ENCODE measurements at regions not wholly inside any gene's neighbourhood (a gene's known extent, or its start where the extent isn't known, plus 50 kb on each side); places are given as distances from the start of the nearest gene placed in this dataset.

GRCh38 chr16:26295625-26296304, 604.0 kb downstream of the HS3ST4 start:
- no peak for DNase-seq

DNA sequence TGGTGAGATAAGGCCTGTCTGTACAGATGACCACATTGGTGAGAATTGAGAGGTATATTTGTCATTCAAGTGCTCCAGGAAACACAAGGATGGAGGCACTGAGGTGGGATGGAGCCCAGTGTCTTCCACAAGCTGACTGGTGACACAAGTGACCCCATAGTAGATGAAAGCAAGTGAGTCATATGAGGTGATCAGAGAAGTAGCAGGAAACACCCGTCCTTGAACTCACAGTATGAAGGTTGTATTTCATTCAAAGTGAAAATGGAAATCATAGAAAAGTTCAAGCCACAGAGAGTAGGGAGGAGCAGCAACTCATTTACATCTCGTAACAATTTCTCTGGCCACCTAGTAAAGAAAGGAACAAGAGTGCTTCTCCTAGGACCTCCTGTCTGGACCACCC, 609.8 kb downstream of the HS3ST4 start:
- no peak for DNase-seq

- no peak for DNase-seq
Measured at GRCh38 chr16:26316683-26317464, 625.1 kb downstream of the HS3ST4 start.

DNA sequence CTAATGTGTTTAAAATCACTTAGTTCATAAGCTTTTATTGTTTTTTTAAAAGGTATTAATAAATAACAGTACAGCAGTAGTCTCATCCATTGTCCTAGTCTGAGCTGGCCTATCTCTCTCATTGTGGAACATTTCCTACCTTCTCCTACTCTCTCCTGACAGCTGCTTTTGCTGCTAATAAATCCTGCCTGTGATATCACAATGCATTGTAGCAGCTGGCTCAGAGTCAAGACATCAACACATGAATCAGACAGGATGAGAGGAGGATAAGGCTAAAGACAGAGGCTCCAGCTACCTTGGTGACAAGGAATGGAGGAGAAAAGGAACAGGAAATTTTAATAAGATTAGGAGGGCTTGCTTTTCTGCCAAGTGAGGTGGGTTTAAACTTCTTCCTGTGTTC, 626.1 kb downstream of the HS3ST4 start:
- DNase-seq: no peak

- no peak for DNase-seq
Measured at GRCh38 chr16:26330654-26331053, 638.9 kb downstream of the HS3ST4 start.

DNA sequence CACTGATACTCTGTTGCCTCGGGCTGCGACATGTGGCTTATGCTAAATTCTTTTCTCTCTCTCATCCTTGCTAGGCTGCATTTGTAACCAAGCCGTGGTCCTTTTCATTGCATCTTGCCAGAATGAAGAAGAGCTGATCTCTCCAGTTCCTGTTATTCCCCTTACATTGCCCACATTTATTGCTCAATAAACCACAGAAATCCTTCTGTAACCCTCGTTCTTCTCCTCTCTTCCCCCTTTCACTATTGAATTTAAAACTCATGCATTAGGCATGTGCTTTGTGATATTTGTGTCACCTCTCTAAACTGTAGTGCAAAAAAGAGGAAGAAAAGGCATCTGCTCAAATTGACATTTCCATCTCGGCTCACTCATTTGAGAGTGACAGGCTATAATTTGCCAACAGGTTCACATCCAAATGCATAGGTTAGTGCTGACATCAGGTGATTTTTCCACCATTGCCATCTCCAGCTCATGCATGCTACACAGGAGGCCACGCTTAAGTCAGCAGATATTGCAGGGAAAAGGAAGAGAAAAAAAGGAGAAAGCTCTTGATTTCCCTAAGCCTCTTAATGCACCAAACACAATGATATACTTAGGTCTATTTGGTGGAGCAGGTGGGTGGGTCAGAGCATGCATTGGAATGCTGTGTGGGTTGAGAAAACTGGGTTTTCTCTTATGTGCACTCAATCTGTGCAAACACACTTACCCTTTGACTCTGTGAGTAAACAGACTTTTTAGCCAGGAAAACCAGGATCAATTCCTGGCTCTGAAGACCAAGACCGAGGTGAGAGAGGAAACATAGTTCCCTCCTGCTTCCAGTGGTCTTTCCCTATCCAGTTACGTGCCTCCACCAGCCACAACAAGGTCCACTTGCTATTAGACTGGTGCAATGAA, 642.7 kb downstream of the HS3ST4 start:
- no peak for DNase-seq

DNA sequence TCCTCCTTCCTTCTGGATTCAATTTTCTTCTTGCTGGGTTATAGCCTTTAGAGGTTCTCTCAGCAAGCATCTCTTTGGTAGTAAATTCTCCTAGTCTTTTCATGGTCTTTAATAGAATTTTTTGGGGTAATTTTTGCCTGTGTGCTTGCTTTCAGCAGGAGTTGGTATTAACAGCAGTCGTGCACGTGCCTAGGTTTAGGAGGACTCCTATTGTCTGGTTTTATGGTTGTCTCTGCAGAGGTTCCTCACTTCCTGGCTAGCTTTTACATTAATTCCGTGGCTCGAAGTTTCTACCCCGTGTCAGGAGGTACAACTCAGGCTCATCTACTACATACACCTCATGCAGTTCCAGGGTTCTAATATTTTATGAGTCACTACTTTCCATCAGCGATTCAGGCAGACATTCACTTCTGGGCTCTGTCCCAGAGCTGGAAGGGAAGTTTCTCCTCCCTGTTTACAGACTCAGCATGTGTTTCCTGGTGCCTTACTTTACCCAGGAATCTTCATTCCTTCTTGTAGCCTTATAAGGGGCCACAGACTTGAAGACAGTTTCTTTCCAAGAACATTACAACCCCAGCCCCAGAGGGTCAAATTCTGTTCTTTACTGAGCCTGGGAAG, 643.6 kb downstream of the HS3ST4 start:
- no peak for DNase-seq

DNA sequence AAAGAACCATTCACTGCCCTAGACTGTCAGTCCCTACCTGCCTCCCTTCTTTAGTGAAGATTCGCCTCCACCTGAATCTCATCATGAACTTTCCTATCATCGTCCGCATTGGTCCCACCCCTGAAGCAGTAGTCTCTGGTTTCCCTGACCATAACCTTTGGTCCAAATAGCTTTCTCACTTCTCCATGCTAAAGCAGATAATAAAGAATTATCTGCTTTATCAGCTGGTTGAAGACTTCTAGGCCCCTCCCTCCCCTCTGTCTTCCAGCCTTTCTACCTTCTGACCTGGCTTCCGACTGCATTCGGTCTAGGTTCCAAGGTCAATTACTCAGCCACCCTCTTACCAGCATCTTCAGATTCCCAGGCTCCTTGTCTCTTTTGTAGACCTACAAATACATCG, 650.9 kb downstream of the HS3ST4 start:
- no peak for DNase-seq

DNA sequence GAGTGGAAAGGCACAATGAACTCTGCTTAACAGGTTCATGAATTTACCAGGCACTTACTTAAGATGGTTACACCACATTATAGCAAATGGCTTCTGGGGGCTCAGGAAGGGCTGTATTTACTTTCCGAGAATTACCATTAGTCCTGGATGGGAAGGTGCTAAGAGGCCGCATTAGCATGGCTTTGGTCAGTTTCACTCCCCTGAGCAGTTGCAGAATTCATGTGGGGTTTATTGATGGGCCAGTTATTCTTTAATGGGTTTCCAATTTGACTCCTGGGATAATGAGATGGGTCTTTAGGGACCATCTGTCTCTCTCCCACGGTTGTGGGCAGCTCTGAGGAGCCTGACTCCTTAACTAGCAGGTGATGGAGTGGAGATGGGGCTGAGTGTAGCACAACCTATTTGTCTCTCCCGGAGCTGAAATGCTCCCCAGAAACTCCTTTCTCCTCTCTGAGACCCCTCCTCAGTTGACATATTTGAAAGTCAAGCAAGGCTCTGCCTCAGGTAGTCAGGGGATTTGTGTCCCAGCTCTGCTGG, 652.5 kb downstream of the HS3ST4 start:
- no peak for DNase-seq

- DNase-seq: no peak
Measured at GRCh38 chr16:26344976-26345375, 653.2 kb downstream of the HS3ST4 start.

DNA sequence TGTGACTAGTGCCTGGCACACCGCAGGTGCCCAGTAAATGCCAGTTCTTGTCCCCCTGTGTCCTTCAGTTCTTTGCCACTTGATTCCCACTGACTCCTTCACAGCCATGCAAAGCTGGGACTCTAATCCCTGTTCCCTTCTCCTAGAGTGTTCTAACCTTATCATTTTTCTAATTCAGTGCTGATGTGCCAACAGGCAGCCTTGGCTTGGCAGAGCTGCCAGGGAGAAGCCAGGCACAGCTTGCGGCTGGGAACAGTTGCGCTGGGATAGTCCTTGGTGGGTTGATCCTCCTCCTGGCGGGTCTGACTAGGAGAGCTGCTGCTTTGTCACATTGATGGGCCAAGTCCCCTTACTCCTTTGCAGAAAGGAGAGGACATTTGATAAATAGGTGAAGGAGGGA, 654.2 kb downstream of the HS3ST4 start:
- DNase-seq: no peak

DNA sequence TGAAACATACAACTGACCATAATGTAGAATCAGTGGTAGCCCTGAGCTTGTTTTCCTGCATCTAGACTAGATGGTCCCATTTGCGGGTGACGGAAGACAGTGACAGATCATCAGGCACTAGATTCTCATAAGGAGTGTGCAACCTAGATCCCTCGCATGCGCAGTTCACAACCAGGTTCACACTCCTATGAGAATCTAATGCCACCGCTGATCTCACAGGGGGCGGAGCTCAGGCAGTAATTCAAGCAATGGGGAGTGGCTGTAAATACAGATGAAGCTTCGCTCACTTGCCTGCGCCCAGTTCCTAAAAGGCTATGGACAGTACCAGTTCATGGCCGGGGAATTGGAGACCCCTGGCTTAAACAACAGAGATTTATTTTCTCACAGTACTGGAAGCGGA, 656.3 kb downstream of the HS3ST4 start:
- DNase-seq: no peak

DNA sequence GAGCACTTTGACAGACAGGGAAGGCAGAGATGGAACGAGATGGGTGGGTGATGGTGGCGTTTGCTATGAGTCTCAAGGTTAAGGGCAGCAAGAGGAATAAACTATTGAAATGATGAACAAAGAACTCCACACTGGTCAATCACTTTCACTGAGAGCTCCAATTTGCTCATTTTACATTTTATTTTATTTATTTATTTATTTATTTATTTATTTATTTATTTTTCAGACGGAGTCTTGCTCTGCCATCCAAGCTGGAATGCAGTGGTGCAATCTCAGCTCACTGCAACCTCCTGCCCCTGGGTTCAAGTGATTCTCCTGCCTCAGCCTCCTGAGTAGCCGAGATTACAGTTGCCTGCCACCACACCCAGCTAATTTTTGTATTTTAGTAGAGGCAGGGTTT, 669.1 kb downstream of the HS3ST4 start:
- no peak for DNase-seq

GRCh38 chr16:26363581-26363980, 671.8 kb downstream of the HS3ST4 start:
- DNase-seq: no peak

- DNase-seq: peak; percentile 1
Measured at GRCh38 chr16:26365161-26365940, 673.6 kb downstream of the HS3ST4 start.

DNA sequence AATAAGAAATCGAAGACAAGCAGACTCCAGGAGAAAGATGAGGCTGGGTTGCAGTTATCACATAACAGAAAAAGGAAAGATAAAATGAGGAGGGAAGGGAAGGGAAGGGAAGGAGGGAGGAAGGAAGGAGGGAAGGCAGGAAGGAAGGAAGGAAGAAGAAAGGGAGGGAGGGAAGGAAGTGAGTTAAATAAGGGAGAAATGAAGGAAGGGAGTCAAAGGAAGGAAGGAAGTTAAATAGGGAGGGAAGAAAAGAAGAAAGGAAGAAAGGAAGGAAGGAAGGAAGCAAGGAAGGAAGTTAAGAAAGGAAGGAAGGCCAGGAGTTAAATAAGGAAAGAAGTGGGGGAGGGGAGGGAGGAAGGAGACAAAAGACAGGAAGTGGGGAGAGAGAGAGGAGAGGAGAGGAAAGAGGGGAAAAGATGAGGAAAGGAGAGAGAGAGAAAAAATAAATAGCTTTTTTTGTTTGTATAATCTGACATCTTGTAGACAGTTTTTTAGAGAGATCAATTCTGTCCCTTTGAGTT, 679.6 kb downstream of the HS3ST4 start:
- DNase-seq: no peak

GRCh38 chr16:26374279-26374925, 682.6 kb downstream of the HS3ST4 start:
- DNase-seq: no peak

DNA sequence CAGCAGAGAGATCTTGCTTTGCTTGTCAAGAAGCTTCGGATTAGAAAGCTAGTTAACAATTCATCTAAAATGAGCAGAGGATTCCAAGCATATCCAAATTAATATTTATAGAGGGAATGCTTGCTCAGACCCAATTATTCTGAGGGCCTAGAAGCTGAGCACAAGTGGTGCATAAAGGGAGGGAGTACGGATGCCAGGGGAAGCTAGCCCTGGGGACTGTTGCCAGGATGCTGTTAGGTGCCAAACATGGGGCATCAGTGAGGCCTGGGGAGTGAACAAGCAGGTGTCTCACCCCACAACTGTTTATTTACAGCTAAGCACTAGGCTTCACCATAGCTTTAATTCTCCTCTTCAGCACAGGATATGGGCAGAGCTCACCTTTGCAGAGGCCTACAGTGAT, 684.1 kb upstream of the C16orf82 start:
- DNase-seq: no peak

DNA sequence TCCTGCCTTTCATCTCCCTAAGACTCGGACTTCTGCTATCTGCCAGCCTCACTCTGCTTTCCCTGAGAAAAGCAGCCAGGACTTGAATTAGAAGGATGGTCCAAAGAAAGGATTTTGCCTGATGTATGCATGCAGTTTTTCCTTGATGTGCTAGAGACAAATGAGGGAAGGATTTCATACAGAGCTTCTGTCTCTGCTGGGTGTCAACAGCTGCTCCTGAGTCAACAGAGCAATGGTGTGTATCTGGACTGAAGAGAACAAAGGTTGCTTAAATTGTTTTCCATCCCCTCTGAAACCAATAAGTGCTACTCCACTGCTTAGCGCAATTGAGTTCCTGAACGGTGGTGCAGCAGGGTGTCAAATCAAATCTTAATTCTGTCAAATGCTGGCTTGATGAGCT, 680.6 kb upstream of the C16orf82 start:
- DNase-seq: no peak

- no peak for DNase-seq
Measured at GRCh38 chr16:26391833-26392232, 674.9 kb upstream of the C16orf82 start.

GRCh38 chr16:26394409-26394808, 672.3 kb upstream of the C16orf82 start:
- no peak for DNase-seq

Data from NCI-H2171 treated with DMSO at 0.1 percent for 48 hours (cell line).